ENCODE measurements at regions not wholly inside any gene's neighbourhood (a gene's known extent, or its start where the extent isn't known, plus 50 kb on each side); places are given as distances from the start of the nearest gene placed in this dataset.

DNA sequence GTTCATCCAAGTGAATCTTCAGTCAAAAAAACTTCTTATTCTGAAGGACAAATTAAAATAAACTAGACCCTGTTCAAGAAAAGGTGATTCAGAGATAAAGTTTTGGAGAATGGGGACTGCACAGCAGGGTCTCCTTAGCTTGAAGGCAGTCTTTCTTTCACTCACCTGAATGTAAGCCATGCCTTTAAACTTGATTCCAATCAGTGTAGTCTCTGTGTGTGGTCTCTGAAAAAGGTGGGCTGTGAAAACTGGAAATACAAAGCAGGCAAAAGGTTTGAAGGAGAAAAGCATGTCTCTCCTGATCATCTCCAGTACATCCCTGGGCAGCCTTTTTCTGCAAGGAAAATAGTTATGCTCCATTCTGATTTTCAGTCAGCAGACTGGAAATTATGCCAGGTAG lies 188.0 kb upstream of the SASH1 start:
- ChIA-PET CTCF (interaction anchor here (0.7 to 3.1 kb wide), 2 partner anchors 9 to 11 kb away, joined by 3 to 10 read pairs; no protein-coding TSS in a partner anchor), POLR2A (no interaction called here)
- H3K27ac ChIP-seq (ENCODE audit: insufficient read depth in 1 of 2, low read depth in 1 of 2, low read length in 2 of 2, poor library complexity in 1 of 2, severe bottlenecking in 2 of 2) = no peak overlapping the region
- H3K4me1 ChIP-seq (ENCODE audit: control extremely low read depth in 1 of 4, control insufficient read depth in 4 of 4, insufficient read depth in 4 of 4, low read length in 3 of 4) = no peaks in the 10 kb centered on the region
- H3K9me3 ChIP-seq (ENCODE audit: control extremely low read depth in 1 of 5, control insufficient read depth in 4 of 5, insufficient read depth in 2 of 5, low read depth in 1 of 5, low read length in 4 of 5) = no peaks in the 10 kb centered on the region
- no peak for DNase-seq
- no peaks in the 10 kb centered on the region for H3K36me3 ChIP-seq (ENCODE audit: control insufficient read depth in 4 of 4, insufficient read depth in 4 of 4, low read length in 3 of 4)
- peaks cover 0 to 24% (median 9%) of the 10 kb centered on the region in 5 experiments for H3K27me3 ChIP-seq (replicated peaks in 2 of 5; ENCODE audit: control insufficient read depth in 4 of 5, insufficient read depth in 5 of 5, low read length in 4 of 5)
- no peak overlapping the region for H3K4me3 ChIP-seq (ENCODE audit: control insufficient read depth in 1 of 7, extremely low read depth in 1 of 7, insufficient read depth in 4 of 7, low read depth in 2 of 7, low read length in 6 of 7)

DNA sequence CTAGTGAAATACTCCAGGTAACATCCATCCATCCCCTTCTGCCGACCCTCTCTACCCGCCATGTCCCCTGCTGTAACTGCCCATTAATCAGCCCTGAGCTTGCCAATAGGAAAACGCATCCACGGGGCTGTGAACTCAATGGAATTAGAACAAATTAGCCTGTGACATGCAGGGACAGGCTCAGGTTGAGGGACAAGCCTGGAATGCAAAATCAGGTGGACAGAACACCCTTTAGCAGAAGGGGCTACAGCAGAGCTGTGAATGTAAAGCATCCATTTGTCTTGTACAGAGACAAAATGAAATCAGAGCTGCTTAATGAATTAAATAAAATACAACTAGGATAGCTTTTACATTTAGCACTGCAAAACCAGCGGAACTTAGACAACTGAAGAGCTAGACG lies 187.3 kb upstream of the SASH1 start:
- Histone ChIP-seq H3K4me1 (ENCODE audit: control extremely low read depth in 1 of 4, control insufficient read depth in 4 of 4, insufficient read depth in 4 of 4, low read length in 3 of 4) (no peaks in the 10 kb centered on the region), H3K27ac (ENCODE audit: insufficient read depth in 1 of 2, low read depth in 1 of 2, low read length in 2 of 2, poor library complexity in 1 of 2, severe bottlenecking in 2 of 2) (no peak overlapping the region), H3K36me3 (ENCODE audit: control insufficient read depth in 4 of 4, insufficient read depth in 4 of 4, low read length in 3 of 4) (no peaks in the 10 kb centered on the region), H3K27me3 (replicated peaks in 2 of 5; ENCODE audit: control insufficient read depth in 4 of 5, insufficient read depth in 5 of 5, low read length in 4 of 5) (peaks cover 0 to 24% (median 8%) of the 10 kb centered on the region in 5 experiments), H3K4me3 (ENCODE audit: control insufficient read depth in 1 of 7, extremely low read depth in 1 of 7, insufficient read depth in 4 of 7, low read depth in 2 of 7, low read length in 6 of 7) (no peak overlapping the region), H3K9me3 (ENCODE audit: control extremely low read depth in 1 of 5, control insufficient read depth in 4 of 5, insufficient read depth in 2 of 5, low read depth in 1 of 5, low read length in 4 of 5) (no peaks in the 10 kb centered on the region)
- ChIA-PET CTCF (interaction anchor here (3.1 kb wide), 1 partner anchor 11 kb away, joined by 10 read pairs; no protein-coding TSS in a partner anchor), POLR2A (no interaction called here)
- 86% methylated on average over 4 of the region's 6 CpGs for whole genome bisulfite sequencing (ENCODE audit: insufficient coverage)
- DNase-seq = no peak

DNA sequence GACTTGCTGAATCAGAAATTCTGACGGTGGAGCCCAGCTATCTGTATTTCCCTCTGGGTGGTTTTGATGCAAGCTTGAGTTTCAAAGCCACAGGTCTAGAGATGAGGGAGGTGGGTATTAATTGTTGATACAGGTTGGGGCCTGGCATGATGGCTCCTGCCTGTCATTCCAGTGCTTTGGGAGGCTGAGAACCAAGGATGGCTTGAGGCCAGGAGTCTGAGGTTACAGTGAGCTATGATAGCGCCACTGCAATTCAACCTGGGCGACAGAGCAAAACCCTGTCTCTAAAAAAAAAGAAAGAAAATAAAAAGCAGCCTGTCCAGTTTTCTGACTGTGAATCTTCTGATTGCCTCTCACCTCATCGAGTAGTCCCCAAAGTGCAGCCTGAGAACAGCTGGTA lies 184.8 kb upstream of the SASH1 start:
- CTCF ChIA-PET = interaction anchor here (2.0 kb wide), 1 partner anchor 22 kb away, joined by 5 read pairs; no protein-coding TSS in a partner anchor
- no peak for DNase-seq
- no peaks in the 10 kb centered on the region for H3K9me3 ChIP-seq (ENCODE audit: control extremely low read depth in 1 of 5, control insufficient read depth in 4 of 5, insufficient read depth in 2 of 5, low read depth in 1 of 5, low read length in 4 of 5)
- no peak overlapping the region for H3K4me3 ChIP-seq (ENCODE audit: control insufficient read depth in 1 of 7, extremely low read depth in 1 of 7, insufficient read depth in 4 of 7, low read depth in 2 of 7, low read length in 6 of 7)
- H3K4me1 ChIP-seq (ENCODE audit: control extremely low read depth in 1 of 4, control insufficient read depth in 4 of 4, insufficient read depth in 4 of 4, low read length in 3 of 4) = no peaks in the 10 kb centered on the region
- H3K36me3 ChIP-seq (ENCODE audit: control insufficient read depth in 4 of 4, insufficient read depth in 4 of 4, low read length in 3 of 4) = no peaks in the 10 kb centered on the region
- 100% methylated on average over 3 of the region's 4 CpGs for WGBS (ENCODE audit: insufficient coverage)
- POLR2A ChIA-PET = no interaction called here
- no peak overlapping the region for H3K27ac ChIP-seq (ENCODE audit: insufficient read depth in 1 of 2, low read depth in 1 of 2, low read length in 2 of 2, poor library complexity in 1 of 2, severe bottlenecking in 2 of 2)
- peaks cover 0 to 13% (median 6%) of the 10 kb centered on the region in 5 experiments for H3K27me3 ChIP-seq (replicated peaks in 2 of 5; ENCODE audit: control insufficient read depth in 4 of 5, insufficient read depth in 5 of 5, low read length in 4 of 5)

DNA sequence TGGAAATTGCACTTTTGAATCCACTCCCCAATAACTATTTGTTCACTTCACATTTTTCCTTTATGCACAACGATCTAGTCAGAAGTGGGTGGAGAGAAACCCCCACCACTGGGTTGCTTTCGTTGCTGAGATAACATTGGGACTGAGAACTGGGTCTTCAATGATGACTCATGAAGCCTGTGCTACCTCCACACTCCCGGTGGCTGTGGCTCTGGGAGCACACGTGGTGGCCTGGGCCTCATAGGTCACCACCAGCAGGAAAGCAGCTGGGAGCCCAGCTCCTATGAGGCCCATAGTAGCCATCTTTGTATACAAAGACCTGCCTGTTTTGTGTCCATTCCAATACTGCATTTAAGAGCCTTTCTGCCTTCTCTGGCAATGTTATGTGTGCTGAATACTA lies 178.0 kb upstream of the SASH1 start:
- CTCF ChIA-PET = interaction anchor here (1.5 to 3.4 kb wide), 6 partner anchors 12 to 782 kb away, joined by 5 to 19 read pairs (median 8); no protein-coding TSS in a partner anchor
- Histone ChIP-seq H3K4me1 (ENCODE audit: control extremely low read depth in 1 of 4, control insufficient read depth in 4 of 4, insufficient read depth in 4 of 4, low read length in 3 of 4) (no peaks in the 10 kb centered on the region), H3K27me3 (replicated peaks in 2 of 5; ENCODE audit: control insufficient read depth in 4 of 5, insufficient read depth in 5 of 5, low read length in 4 of 5) (peaks cover 0 to 18% (median 4%) of the 10 kb centered on the region in 5 experiments), H3K4me3 (ENCODE audit: control insufficient read depth in 1 of 7, extremely low read depth in 1 of 7, insufficient read depth in 4 of 7, low read depth in 2 of 7, low read length in 6 of 7) (no peak overlapping the region), H3K36me3 (ENCODE audit: control insufficient read depth in 4 of 4, insufficient read depth in 4 of 4, low read length in 3 of 4) (no peaks in the 10 kb centered on the region), H3K9me3 (ENCODE audit: control extremely low read depth in 1 of 5, control insufficient read depth in 4 of 5, insufficient read depth in 2 of 5, low read depth in 1 of 5, low read length in 4 of 5) (no peaks in the 10 kb centered on the region), H3K27ac (ENCODE audit: insufficient read depth in 1 of 2, low read depth in 1 of 2, low read length in 2 of 2, poor library complexity in 1 of 2, severe bottlenecking in 2 of 2) (no peak overlapping the region)
- 100% methylated on average over 3 of the region's 4 CpGs for WGBS (ENCODE audit: insufficient coverage)
- DNase-seq = no peak
- POLR2A ChIA-PET = no interaction called here

DNA sequence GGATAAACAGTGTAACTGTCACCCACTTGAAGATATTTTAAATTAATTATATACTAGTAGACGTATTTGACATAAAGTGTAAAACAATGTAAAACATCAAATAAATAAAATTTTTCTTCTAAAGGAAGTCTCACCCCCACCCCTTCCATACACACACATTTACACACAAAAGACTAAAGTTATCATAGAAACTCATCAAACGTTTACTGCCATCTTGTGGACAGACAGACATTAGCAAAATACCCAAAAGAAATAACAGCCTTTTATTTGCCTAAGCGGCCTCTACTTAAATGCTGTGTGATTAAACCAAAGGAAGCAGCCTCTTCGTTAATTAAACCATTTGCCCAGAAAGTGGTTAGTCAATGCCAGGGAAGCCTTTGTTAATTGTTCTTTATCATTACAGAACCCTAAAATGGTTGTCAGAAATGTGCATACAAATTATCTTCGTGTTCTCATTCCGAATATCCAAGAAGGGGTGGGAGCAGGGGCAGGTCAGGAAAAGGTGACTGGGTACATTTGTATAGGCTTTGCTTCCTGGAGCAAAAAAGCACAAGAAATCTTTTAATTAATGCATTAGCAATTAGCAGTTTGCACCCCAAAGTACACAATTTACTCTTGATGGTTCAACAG lies 176.2 kb upstream of the SASH1 start:
- no peaks in the 10 kb centered on the region for H3K9me3 ChIP-seq (ENCODE audit: control extremely low read depth in 1 of 5, control insufficient read depth in 4 of 5, insufficient read depth in 2 of 5, low read depth in 1 of 5, low read length in 4 of 5)
- DNase-seq = peak; percentile 48 to 77 (median 75)
- no peak overlapping the region for H3K4me3 ChIP-seq (ENCODE audit: control insufficient read depth in 1 of 7, extremely low read depth in 1 of 7, insufficient read depth in 4 of 7, low read depth in 2 of 7, low read length in 6 of 7)
- H3K4me1 ChIP-seq (ENCODE audit: control extremely low read depth in 1 of 4, control insufficient read depth in 4 of 4, insufficient read depth in 4 of 4, low read length in 3 of 4) = no peaks in the 10 kb centered on the region
- H3K27ac ChIP-seq (ENCODE audit: insufficient read depth in 1 of 2, low read depth in 1 of 2, low read length in 2 of 2, poor library complexity in 1 of 2, severe bottlenecking in 2 of 2) = no peak overlapping the region
- no peaks in the 10 kb centered on the region for H3K36me3 ChIP-seq (ENCODE audit: control insufficient read depth in 4 of 4, insufficient read depth in 4 of 4, low read length in 3 of 4)
- POLR2A ChIA-PET = no interaction called here
- 51% methylated on average over 5 of the region's 6 CpGs for WGBS (ENCODE audit: insufficient coverage)
- H3K27me3 ChIP-seq (replicated peaks in 2 of 5; ENCODE audit: control insufficient read depth in 4 of 5, insufficient read depth in 5 of 5, low read length in 4 of 5) = peaks cover 0 to 21% (median 10%) of the 10 kb centered on the region in 5 experiments
- CTCF ChIA-PET = interaction anchor here (0.7 to 3.4 kb wide), 14 partner anchors 10 to 783 kb away, joined by 3 to 19 read pairs (median 6); no protein-coding TSS in a partner anchor

DNA sequence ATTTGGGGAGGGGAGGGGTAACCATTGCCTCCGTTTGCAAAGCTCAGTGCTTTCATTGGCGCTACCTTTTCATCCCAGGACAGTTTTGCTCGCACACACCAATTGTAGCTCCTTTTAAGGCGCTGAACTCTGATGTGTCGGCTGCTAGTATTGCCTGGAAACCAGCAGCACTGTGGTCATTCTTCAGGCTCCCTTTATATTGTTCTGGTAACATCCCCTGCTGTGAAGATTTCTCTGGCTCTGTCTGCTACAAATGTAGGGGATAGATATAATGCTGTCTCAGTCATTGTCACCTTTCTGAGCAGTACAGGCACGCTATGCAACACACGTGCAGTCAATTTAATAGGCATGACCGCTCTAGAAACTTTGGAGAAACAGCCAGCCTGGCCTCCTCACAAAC lies 172.9 kb upstream of the SASH1 start:
- no peaks in the 10 kb centered on the region for H3K9me3 ChIP-seq (ENCODE audit: control extremely low read depth in 1 of 5, control insufficient read depth in 4 of 5, insufficient read depth in 2 of 5, low read depth in 1 of 5, low read length in 4 of 5)
- H3K27ac ChIP-seq (ENCODE audit: insufficient read depth in 1 of 2, low read depth in 1 of 2, low read length in 2 of 2, poor library complexity in 1 of 2, severe bottlenecking in 2 of 2) = no peak overlapping the region
- 93% methylated on average over 4 of the region's 8 CpGs for WGBS (ENCODE audit: insufficient coverage)
- H3K4me3 ChIP-seq (ENCODE audit: control insufficient read depth in 1 of 7, extremely low read depth in 1 of 7, insufficient read depth in 4 of 7, low read depth in 2 of 7, low read length in 6 of 7) = no peak overlapping the region
- H3K4me1 ChIP-seq (ENCODE audit: control extremely low read depth in 1 of 4, control insufficient read depth in 4 of 4, insufficient read depth in 4 of 4, low read length in 3 of 4) = no peaks in the 10 kb centered on the region
- no peaks in the 10 kb centered on the region for H3K36me3 ChIP-seq (ENCODE audit: control insufficient read depth in 4 of 4, insufficient read depth in 4 of 4, low read length in 3 of 4)
- POLR2A ChIA-PET = no interaction called here
- CTCF ChIA-PET = interaction anchor here (2.3 kb wide), 1 partner anchor 11 kb away, joined by 10 read pairs; no protein-coding TSS in a partner anchor
- DNase-seq = no peak
- peaks cover 2 to 31% (median 13%) of the 10 kb centered on the region in 5 experiments for H3K27me3 ChIP-seq (replicated peaks in 2 of 5; ENCODE audit: control insufficient read depth in 4 of 5, insufficient read depth in 5 of 5, low read length in 4 of 5)

DNA sequence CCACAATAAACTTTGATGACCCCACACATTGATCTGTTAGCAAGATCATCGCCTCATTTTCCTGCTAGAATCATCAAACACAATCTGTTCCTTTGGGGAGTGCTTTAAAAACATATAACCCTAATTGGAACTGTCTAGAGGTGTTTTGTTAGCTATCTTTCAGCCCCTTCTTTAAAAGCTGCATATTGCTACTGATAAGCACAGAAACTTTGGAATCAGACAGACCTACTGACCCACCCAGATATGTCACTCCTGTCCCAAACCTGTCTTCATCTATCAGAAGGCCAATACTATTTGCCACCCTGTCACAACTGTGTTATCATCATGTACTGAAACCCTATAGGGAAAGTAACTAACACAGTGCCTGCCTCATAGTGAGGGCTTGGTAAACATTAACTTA lies 172.4 kb upstream of the SASH1 start:
- H3K4me3 ChIP-seq (ENCODE audit: control insufficient read depth in 1 of 7, extremely low read depth in 1 of 7, insufficient read depth in 4 of 7, low read depth in 2 of 7, low read length in 6 of 7) = no peak overlapping the region
- WGBS (ENCODE audit: insufficient coverage) = no CpG with 5 or more reads among the region's 1 CpG
- no peaks in the 10 kb centered on the region for H3K9me3 ChIP-seq (ENCODE audit: control extremely low read depth in 1 of 5, control insufficient read depth in 4 of 5, insufficient read depth in 2 of 5, low read depth in 1 of 5, low read length in 4 of 5)
- DNase-seq = no peak
- CTCF ChIA-PET = interaction anchor here (2.3 kb wide), 1 partner anchor 10 kb away, joined by 10 read pairs; no protein-coding TSS in a partner anchor
- peaks cover 2 to 29% (median 13%) of the 10 kb centered on the region in 5 experiments for H3K27me3 ChIP-seq (replicated peaks in 2 of 5; ENCODE audit: control insufficient read depth in 4 of 5, insufficient read depth in 5 of 5, low read length in 4 of 5)
- H3K4me1 ChIP-seq (ENCODE audit: control extremely low read depth in 1 of 4, control insufficient read depth in 4 of 4, insufficient read depth in 4 of 4, low read length in 3 of 4) = no peaks in the 10 kb centered on the region
- no peaks in the 10 kb centered on the region for H3K36me3 ChIP-seq (ENCODE audit: control insufficient read depth in 4 of 4, insufficient read depth in 4 of 4, low read length in 3 of 4)
- POLR2A ChIA-PET = no interaction called here
- no peak overlapping the region for H3K27ac ChIP-seq (ENCODE audit: insufficient read depth in 1 of 2, low read depth in 1 of 2, low read length in 2 of 2, poor library complexity in 1 of 2, severe bottlenecking in 2 of 2)

Measured in common myeloid progenitor, CD34-positive (primary cell).